HUES64 (cell line): ENCODE measurements at regions not wholly inside any gene's neighbourhood (a gene's known extent, or its start where the extent isn't known, plus 50 kb on each side); places are given as distances from the start of the nearest gene placed in this dataset.

Experiments
- H3K27ac ChIP-seq: 2 replicates; pipeline ENCODE4 v1.7.0; 2013; ENCODE audit warnings: low read depth, low read length, inconsistent platforms
- H3K27me3 ChIP-seq: 2 replicates; pipeline ENCODE4 v1.6.1; 2013; ENCODE audit warnings: mild to moderate bottlenecking, low read length; ENCODE audit not compliant: insufficient read depth
- H3K36me3 ChIP-seq: 2 replicates; pipeline ENCODE4 v1.6.1; 2013; ENCODE audit warnings: mild to moderate bottlenecking, low read length; ENCODE audit not compliant: insufficient read depth
- H3K4me1 ChIP-seq: 2 replicates; pipeline ENCODE4 v1.6.1; 2013; ENCODE audit warnings: mild to moderate bottlenecking, low read length, moderate library complexity; ENCODE audit not compliant: insufficient read depth
- H3K4me3 ChIP-seq: 2 replicates; pipeline ENCODE4 v1.5.1; 2013; ENCODE audit warnings: mild to moderate bottlenecking, low read length, moderate library complexity
- H3K9ac ChIP-seq: 2 replicates; pipeline ENCODE4 v1.6.1; 2013; ENCODE audit warnings: mild to moderate bottlenecking, low read depth, low read length
- H3K9me3 ChIP-seq: 2 replicates; pipeline ENCODE4 v1.6.1; 2013; ENCODE audit warnings: low read depth, low read length; ENCODE audit not compliant: insufficient read depth
- WGBS: fragments of 150-250, 120-280 bp; methylation state at CpG from one replicate; pipeline ENCODE4 v1.1.7; 2013; ENCODE audit warnings: missing lambda C conversion rate; 5-methylcytosine and 5-hydroxymethylcytosine counted together

GRCh38 chr18:30634249-30634648, 408.3 kb downstream of the DSC3 start:
- H3K4me1 ChIP-seq, result peaks cover 18% of the 10 kb centered on the region; the same call in 1 of the 2 replicates
- no peaks in the 10 kb centered on the region for H3K27me3 ChIP-seq
- no peaks in the 10 kb centered on the region for H3K36me3 ChIP-seq
- no peak overlapping the region for H3K4me3 ChIP-seq
- peaks cover 18% of the 10 kb centered on the region for H3K9me3 ChIP-seq
- no peak overlapping the region for H3K9ac ChIP-seq
- H3K27ac ChIP-seq, result no peak overlapping the region

- H3K4me1 ChIP-seq, result peaks cover 18% of the 10 kb centered on the region; the same call in 1 of the 2 replicates
- H3K9ac ChIP-seq, result no peak overlapping the region
- H3K27me3 ChIP-seq, result peaks cover 8% of the 10 kb centered on the region; the same call in 1 of the 2 replicates
- H3K27ac ChIP-seq, result peak overlapping the region; percentile 56; the same call in 1 of the 2 replicates
- WGBS, result 38% methylated on average over 1 of the region's 2 CpGs
- H3K9me3 ChIP-seq, result peaks cover 18% of the 10 kb centered on the region
- no peaks in the 10 kb centered on the region for H3K36me3 ChIP-seq
- no peak overlapping the region for H3K4me3 ChIP-seq
Observed at GRCh38 chr18:30632071-30632698, 410.4 kb downstream of the DSC3 start.

DNA sequence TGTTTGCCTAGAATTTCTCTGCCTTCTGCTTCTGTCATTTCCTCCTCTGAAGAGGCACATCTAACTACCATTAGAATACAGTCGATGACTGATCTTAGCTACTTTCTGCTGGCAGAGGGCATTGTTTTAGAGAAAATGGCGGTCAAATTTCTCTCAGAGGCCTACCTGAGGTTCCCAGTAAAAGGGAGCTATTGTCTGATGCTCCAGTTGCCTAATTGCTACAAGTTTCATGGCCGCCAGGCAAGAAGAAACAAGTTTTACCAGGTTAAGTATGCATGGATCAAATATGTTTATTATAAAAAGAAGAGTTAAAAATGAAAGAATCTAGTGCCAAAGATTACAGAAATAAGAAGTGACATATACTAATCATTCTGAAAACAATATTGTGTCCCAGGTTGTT, 416.6 kb downstream of the DSC3 start:
- 96% methylated on average over 3 of the region's 3 CpGs for WGBS
- Histone ChIP-seq H3K4me1 (peaks cover 35% of the 10 kb centered on the region), H3K9ac (no peak overlapping the region), H3K4me3 (no peak overlapping the region), H3K27ac (no peak overlapping the region), H3K9me3 (no peaks in the 10 kb centered on the region), H3K36me3 (no peaks in the 10 kb centered on the region), H3K27me3 (peaks cover 24% of the 10 kb centered on the region; the same call in 1 of the 2 replicates)

DNA sequence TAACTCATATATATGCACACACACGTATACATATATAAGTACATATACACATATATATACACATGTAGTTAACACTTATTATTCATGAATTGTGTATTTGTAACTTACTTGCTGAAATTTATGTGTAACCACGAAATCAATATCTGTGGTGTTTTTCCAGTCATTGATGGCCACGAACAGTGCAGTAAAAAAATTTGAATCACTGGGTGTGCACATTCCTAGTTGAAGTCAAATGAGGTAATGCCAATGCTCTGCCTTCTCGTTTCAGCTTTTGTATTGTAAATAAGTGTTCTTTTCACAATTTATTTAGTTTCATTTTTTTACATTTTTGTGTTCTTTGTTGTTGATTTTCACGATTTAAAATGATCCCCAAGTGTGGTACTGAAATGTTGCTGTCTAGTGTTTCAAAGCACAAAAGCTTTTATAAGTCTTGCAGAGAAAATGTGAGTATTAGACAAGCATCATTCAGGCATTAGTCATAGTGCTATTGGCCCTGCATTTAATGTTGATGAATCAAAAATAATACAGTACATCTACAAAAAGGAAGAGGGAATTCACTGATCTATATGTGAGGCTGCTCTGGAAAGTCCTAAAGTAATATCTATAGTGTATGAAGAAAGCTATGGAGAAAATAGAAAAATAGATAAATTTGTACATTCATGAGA, 419.0 kb downstream of the DSC3 start:
- WGBS, result 91% methylated on average over 3 of the region's 5 CpGs
- H3K9ac ChIP-seq, result no peak overlapping the region

GRCh38 chr18:30622635-30623034, 419.9 kb downstream of the DSC3 start:
- Histone ChIP-seq H3K36me3 (no peaks in the 10 kb centered on the region), H3K9ac (no peak overlapping the region), H3K9me3 (no peaks in the 10 kb centered on the region), H3K4me3 (no peak overlapping the region), H3K27ac (no peak overlapping the region), H3K27me3 (peaks cover 15% of the 10 kb centered on the region; the same call in 1 of the 2 replicates), H3K4me1 (peaks cover 39% of the 10 kb centered on the region)
- 76% methylated on average over 4 of the region's 6 CpGs for WGBS

More for the DNA sequence above, 419.0 kb downstream of the DSC3 start:
- Histone ChIP-seq H3K36me3 (no peaks in the 10 kb centered on the region), H3K27me3 (peaks cover 20% of the 10 kb centered on the region; the same call in 1 of the 2 replicates), H3K9me3 (no peaks in the 10 kb centered on the region), H3K4me3 (no peak overlapping the region), H3K4me1 (peaks cover 35% of the 10 kb centered on the region), H3K27ac (no peak overlapping the region)

DNA sequence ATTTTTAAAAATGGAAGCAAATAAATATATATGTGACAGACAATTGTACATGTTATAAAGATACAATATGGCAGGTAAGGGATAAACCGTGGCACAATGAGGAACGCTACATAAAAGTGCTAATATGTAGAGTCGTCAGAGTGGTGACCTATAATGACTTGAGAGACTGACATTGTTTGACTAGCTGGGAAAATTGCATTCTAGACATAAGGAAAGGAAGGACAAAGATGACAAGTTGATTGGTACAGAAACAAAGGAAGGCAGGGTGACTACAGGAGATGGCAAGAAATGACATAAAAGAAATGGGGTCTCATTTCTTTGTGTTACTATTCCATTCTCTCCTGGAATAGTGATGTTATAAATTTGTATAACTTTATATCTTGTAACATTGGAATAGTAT, 420.4 kb downstream of the DSC3 start:
- Histone ChIP-seq H3K4me3 (no peak overlapping the region), H3K27ac (no peak overlapping the region), H3K9ac (no peak overlapping the region), H3K4me1 (peaks cover 39% of the 10 kb centered on the region), H3K36me3 (no peaks in the 10 kb centered on the region), H3K9me3 (no peaks in the 10 kb centered on the region), H3K27me3 (peaks cover 15% of the 10 kb centered on the region; the same call in 1 of the 2 replicates)
- 90% methylated on average over 3 of the region's 3 CpGs for WGBS

DNA sequence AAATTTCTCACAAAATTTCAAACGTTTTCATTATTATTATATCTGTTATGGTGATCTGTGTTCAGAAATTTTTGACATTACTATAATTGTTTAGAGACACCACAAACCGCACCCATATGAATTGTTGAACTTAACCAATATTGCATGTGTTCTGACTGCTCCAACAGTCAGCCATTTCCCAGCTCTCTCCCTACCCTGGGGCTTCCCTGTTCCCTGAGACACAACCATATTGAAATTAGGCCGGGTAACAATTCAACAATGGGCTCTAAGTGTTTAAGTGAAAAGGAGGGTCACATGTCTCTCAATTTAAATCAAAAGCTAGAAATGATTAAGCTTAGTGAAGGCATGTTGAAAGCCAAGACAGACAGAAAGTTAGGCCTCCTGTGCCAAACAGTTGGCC, 424.0 kb downstream of the DSC3 start:
- Histone ChIP-seq H3K4me1 (peaks cover 31% of the 10 kb centered on the region), H3K9me3 (no peaks in the 10 kb centered on the region), H3K4me3 (no peak overlapping the region), H3K27me3 (peaks cover 11% of the 10 kb centered on the region; the same call in 1 of the 2 replicates), H3K36me3 (no peaks in the 10 kb centered on the region), H3K9ac (no peak overlapping the region), H3K27ac (no peak overlapping the region)
- 87% methylated on average over 2 of the region's 3 CpGs for WGBS

GRCh38 chr18:30616414-30616813, 426.1 kb downstream of the DSC3 start:
- WGBS, result 91% methylated on average over 6 of the region's 6 CpGs
- H3K9me3 ChIP-seq, result no peaks in the 10 kb centered on the region

DNA sequence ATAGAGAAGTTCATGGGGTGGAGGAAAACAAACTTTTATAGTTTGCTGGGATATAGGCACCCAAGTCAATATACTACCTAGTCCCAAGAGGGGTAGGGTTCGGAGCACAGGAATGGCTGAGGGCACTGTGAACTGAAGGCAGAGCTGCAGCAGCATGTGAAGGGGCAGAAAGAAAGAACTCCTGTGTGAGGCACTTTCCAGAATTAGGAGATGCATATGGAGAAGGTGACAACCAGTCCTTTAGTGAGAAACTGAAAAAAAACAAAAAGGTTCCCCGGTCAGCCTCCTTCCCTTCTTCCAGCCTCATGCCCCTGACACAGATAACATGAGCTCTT, 429.1 kb downstream of the DSC3 start:
- WGBS, result 82% methylated on average over 2 of the region's 2 CpGs
- H3K4me1 ChIP-seq, result peaks cover 18% of the 10 kb centered on the region
- no peak overlapping the region for H3K9ac ChIP-seq

More at GRCh38 chr18:30616414-30616813, 426.1 kb downstream of the DSC3 start:
- Histone ChIP-seq H3K27me3 (peaks cover 4% of the 10 kb centered on the region; the same call in 1 of the 2 replicates), H3K4me1 (peaks cover 18% of the 10 kb centered on the region), H3K27ac (no peak overlapping the region), H3K36me3 (no peaks in the 10 kb centered on the region), H3K4me3 (no peak overlapping the region), H3K9ac (no peak overlapping the region)

GRCh38 chr18:30601541-30601940, 441.0 kb downstream of the DSC3 start:
- Histone ChIP-seq H3K36me3 (no peaks in the 10 kb centered on the region), H3K9me3 (no peaks in the 10 kb centered on the region), H3K27me3 (no peaks in the 10 kb centered on the region), H3K9ac (no peak overlapping the region), H3K27ac (no peak overlapping the region), H3K4me3 (no peak overlapping the region), H3K4me1 (no peaks in the 10 kb centered on the region)
- 50% methylated on average over 1 of the region's 1 CpG for WGBS

More for the DNA sequence above, 429.1 kb downstream of the DSC3 start:
- Histone ChIP-seq H3K36me3 (no peaks in the 10 kb centered on the region), H3K27ac (no peak overlapping the region), H3K9me3 (no peaks in the 10 kb centered on the region), H3K27me3 (no peaks in the 10 kb centered on the region), H3K4me3 (no peak overlapping the region)

GRCh38 chr18:30597202-30597601, 445.3 kb downstream of the DSC3 start:
- Histone ChIP-seq H3K36me3 (no peaks in the 10 kb centered on the region), H3K27me3 (no peaks in the 10 kb centered on the region), H3K9me3 (no peaks in the 10 kb centered on the region), H3K4me1 (peaks cover 5% of the 10 kb centered on the region; the same call in 1 of the 2 replicates), H3K27ac (no peak overlapping the region), H3K9ac (no peak overlapping the region), H3K4me3 (no peak overlapping the region)
